ENCODE measurements at regions not wholly inside any gene's neighbourhood (a gene's known extent, or its start where the extent isn't known, plus 50 kb on each side); places are given as distances from the start of the nearest gene placed in this dataset.

GRCh38 chr7:130982160-130982638 lies 248.2 kb upstream of the KLF14 start:
- Histone ChIP-seq H3K36me3 (ENCODE audit: control insufficient read depth in 2 of 2, insufficient read depth in 1 of 2, low read length in 2 of 2) (no peaks in the 10 kb centered on the region), H3K4me3 (ENCODE audit: low read depth, low read length) (no peak overlapping the region), H3K27ac (ENCODE audit: extremely low read depth, low read depth, low read length) (no peak overlapping the region), H3K9me3 (ENCODE audit: control insufficient read depth, insufficient read depth, low read depth, low read length) (no peaks in the 10 kb centered on the region), H3K4me1 (ENCODE audit: control insufficient read depth, insufficient read depth, low read length) (no peaks in the 10 kb centered on the region)
- TF ChIP-seq ZNF211 (tag by site-specific recombination; IDR thresholded peaks at IDR 0.05; ENCODE audit: low read depth) (no peak), ZEB2 (tag by site-specific recombination; IDR thresholded peaks at IDR 0.05) (0 out of 2 replicates have a peak, but pooled peaks have one; percentile 40), ZNF2 (tag by site-specific recombination; IDR thresholded peaks at IDR 0.05) (peak; percentile 48; the same call in 1 of the 2 replicates), ZNF639 (tag by site-specific recombination; IDR thresholded peaks at IDR 0.05) (no peak), ZNF654 (tag by site-specific recombination; IDR thresholded peaks at IDR 0.05; ENCODE audit: low read depth) (peak; percentile 80)
- POLR2A ChIA-PET: no interaction called here
- CTCF ChIA-PET: interaction anchor here (0.6 to 6.6 kb wide), 55 partner anchors 9 to 1543 kb away, joined by 3 to 76 read pairs (median 5); no protein-coding TSS in a partner anchor

- no peaks in the 10 kb centered on the region for H3K36me3 ChIP-seq (ENCODE audit: control insufficient read depth in 2 of 2, insufficient read depth in 1 of 2, low read length in 2 of 2)
- no peaks in the 10 kb centered on the region for H3K4me1 ChIP-seq (ENCODE audit: control insufficient read depth, insufficient read depth, low read length)
- no peak overlapping the region for H3K4me3 ChIP-seq (ENCODE audit: low read depth, low read length)
- H3K27ac ChIP-seq (ENCODE audit: extremely low read depth, low read depth, low read length): no peak overlapping the region
- ChIA-PET CTCF (interaction anchor here (0.5 to 6.6 kb wide), 48 partner anchors 8 to 1340 kb away, joined by 3 to 76 read pairs (median 5); no protein-coding TSS in a partner anchor), POLR2A (no interaction called here)
- no peaks in the 10 kb centered on the region for H3K9me3 ChIP-seq (ENCODE audit: control insufficient read depth, insufficient read depth, low read depth, low read length)
- TF ChIP-seq ZNF623 (tag by site-specific recombination; IDR thresholded peaks at IDR 0.05): no peak
- no peak for TF ChIP-seq ZNF140 (tag by site-specific recombination; IDR thresholded peaks at IDR 0.05)
- no peak for TF ChIP-seq ZNF138 (tag by site-specific recombination; IDR thresholded peaks at IDR 0.05; ENCODE audit: borderline replicate concordance)
- TF ChIP-seq ZBTB49 (tag by site-specific recombination; IDR thresholded peaks at IDR 0.05; ENCODE audit: low read depth): no peak
- TF ChIP-seq ZNF433 (tag by site-specific recombination; IDR thresholded peaks at IDR 0.05; ENCODE audit: low read depth): no peak
- TF ChIP-seq TRIM28 (IDR thresholded peaks at IDR 0.05; ENCODE audit: borderline replicate concordance, low read length): no peak
- no peak for TF ChIP-seq ZNF561 (tag by site-specific recombination; IDR thresholded peaks at IDR 0.05; ENCODE audit: borderline replicate concordance)
- no peak for TF ChIP-seq ZNF133 (tag by site-specific recombination; IDR thresholded peaks at IDR 0.05)
- no peak for TF ChIP-seq FEZF1 (tag by site-specific recombination; IDR thresholded peaks at IDR 0.05)
- TF ChIP-seq ZNF174 (tag by site-specific recombination; IDR thresholded peaks at IDR 0.05): no peak
- no peak for TF ChIP-seq ZNF214 (tag by site-specific recombination; IDR thresholded peaks at IDR 0.05; ENCODE audit: borderline replicate concordance)
- no peak for TF ChIP-seq ZNF18 (tag by site-specific recombination; IDR thresholded peaks at IDR 0.05)
- no peak for TF ChIP-seq REST (tag by site-specific recombination; IDR thresholded peaks at IDR 0.05)
- no peak for TF ChIP-seq RBAK (tag by site-specific recombination; IDR thresholded peaks at IDR 0.05)
- TF ChIP-seq KLF10 (tag by site-specific recombination; IDR thresholded peaks at IDR 0.05): no peak
- no peak for TF ChIP-seq ZNF639 (tag by site-specific recombination; IDR thresholded peaks at IDR 0.05)
- no peak for TF ChIP-seq ZBTB6 (tag by site-specific recombination; IDR thresholded peaks at IDR 0.05)
- TF ChIP-seq ZNF580 (tag by site-specific recombination; IDR thresholded peaks at IDR 0.05): no peak
- no peak for TF ChIP-seq KLF1 (tag by site-specific recombination; IDR thresholded peaks at IDR 0.05)
These were observed 248.6 kb upstream of the KLF14 start for GRCh38 chr7:130982651-130983050.

Measured in HEK293 (cell line).